Trophoblast cell (in vitro differentiated cells and primary cell): ENCODE measurements at regions not wholly inside any gene's neighbourhood (a gene's known extent, or its start where the extent isn't known, plus 50 kb on each side); places are given as distances from the start of the nearest gene placed in this dataset.
"Not testable (repeated sequence)": the region's sequence is repeated elsewhere in the genome, so short reads cannot be mapped to it uniquely, and the experiment has no call there.

Experiments used
- DNase-seq, 2 donors: peaks; one replicate each; pipeline ENCODE4 v3.0.0-alpha.2; 2016
- H2AFZ ChIP-seq: 2 replicates; pipeline ENCODE4 v1.6.1; 2013; ENCODE audit warnings: low read length, moderate library complexity, mild to moderate bottlenecking; ENCODE audit not compliant: insufficient read depth, poor library complexity
- H2AK5ac ChIP-seq: 2 replicates; pipeline ENCODE4 v1.6.1; 2013; ENCODE audit warnings: mild to moderate bottlenecking, low read length
- H2BK120ac ChIP-seq: 2 replicates; pipeline ENCODE4 v1.6.1; 2013; ENCODE audit warnings: low read length, mild to moderate bottlenecking, moderate library complexity; ENCODE audit not compliant: insufficient read depth, poor library complexity
- H2BK12ac ChIP-seq: 2 replicates; pipeline ENCODE4 v1.6.1; 2013; ENCODE audit warnings: mild to moderate bottlenecking, low read length, moderate library complexity
- H2BK5ac ChIP-seq: 2 replicates; pipeline ENCODE4 v1.6.1; 2013; ENCODE audit warnings: low read length, low read depth, moderate library complexity, mild to moderate bottlenecking; ENCODE audit not compliant: poor library complexity
- H3K14ac ChIP-seq: 2 replicates; pipeline ENCODE4 v1.6.1; 2013; ENCODE audit warnings: mild to moderate bottlenecking, low read length
- H3K18ac ChIP-seq: 2 replicates; pipeline ENCODE4 v1.6.1; 2013; ENCODE audit warnings: mild to moderate bottlenecking, low read length
- H3K23ac ChIP-seq: 2 replicates; pipeline ENCODE4 v1.6.1; 2013; ENCODE audit warnings: low read length
- H3K27ac ChIP-seq: 2 replicates; pipeline ENCODE4 v1.5.1; 2013; ENCODE audit warnings: low read depth, mild to moderate bottlenecking, inconsistent platforms, low read length, moderate library complexity
- H3K27me3 ChIP-seq: 2 replicates; pipeline ENCODE4 v1.6.1; 2013; ENCODE audit warnings: inconsistent platforms, mild to moderate bottlenecking, low read length, moderate library complexity; ENCODE audit not compliant: insufficient read depth
- H3K36me3 ChIP-seq, 2 experiments: 1 replicate in 1 of 2; 2 replicates in 1 of 2; pipeline ENCODE4 v1.6.1; 2013; ENCODE audit warnings: low read length in 2 of 2, mild to moderate bottlenecking in 2 of 2, moderate library complexity in 1 of 2; ENCODE audit not compliant: insufficient read depth in 2 of 2, control insufficient read depth in 1 of 2
- H3K4ac ChIP-seq: 2 replicates; pipeline ENCODE4 v1.6.1; 2013; ENCODE audit warnings: low read depth, mild to moderate bottlenecking, low read length, moderate library complexity
- H3K4me1 ChIP-seq, 2 experiments: 1 replicate in 1 of 2; 2 replicates in 1 of 2; pipeline ENCODE4 v1.6.1; 2013; ENCODE audit warnings: low read length in 2 of 2, mild to moderate bottlenecking in 2 of 2, moderate library complexity in 1 of 2; ENCODE audit not compliant: insufficient read depth in 2 of 2, control insufficient read depth in 1 of 2
- H3K4me2 ChIP-seq: 2 replicates; pipeline ENCODE4 v1.6.1; 2013; ENCODE audit warnings: inconsistent platforms, mild to moderate bottlenecking, low read length, moderate library complexity
- H3K4me3 ChIP-seq: 2 replicates; pipeline ENCODE4 v1.5.1; 2013; ENCODE audit warnings: mild to moderate bottlenecking, low read depth, low read length, inconsistent platforms
- H3K79me1 ChIP-seq: one replicate; pipeline ENCODE4 v1.6.1; 2013; ENCODE audit warnings: low read length
- H3K79me2 ChIP-seq: 2 replicates; pipeline ENCODE4 v1.6.1; 2013; ENCODE audit warnings: low read length, mild to moderate bottlenecking; ENCODE audit not compliant: control insufficient read depth, insufficient read depth, poor library complexity
- H3K9ac ChIP-seq: 2 replicates; pipeline ENCODE4 v1.6.1; 2013; ENCODE audit warnings: mild to moderate bottlenecking, low read length
- H3K9me3 ChIP-seq: 2 replicates; pipeline ENCODE4 v1.6.1; 2013; ENCODE audit warnings: low read depth, mild to moderate bottlenecking, control low read depth, inconsistent platforms, low read length; ENCODE audit not compliant: insufficient read depth
- H4K12ac ChIP-seq: 2 replicates; pipeline ENCODE4 v1.6.1; 2013; ENCODE audit warnings: low read depth, mild to moderate bottlenecking, low read length, moderate library complexity
- H4K8ac ChIP-seq: 2 replicates; pipeline ENCODE4 v1.6.1; 2013; ENCODE audit warnings: low read depth, mild to moderate bottlenecking, low read length, moderate library complexity
- H4K91ac ChIP-seq: one replicate; pipeline ENCODE4 v1.6.1; 2013; ENCODE audit warnings: low read depth, mild to moderate bottlenecking, low read length, moderate library complexity
- WGBS: extraction: QIAGEN DNeasy Blood & Tissue Kit; methylation state at CpG from one replicate; pipeline ENCODE4 v1.1.7; 2013; ENCODE audit warnings: missing lambda C conversion rate; ENCODE audit not compliant: insufficient read length, insufficient coverage; ENCODE audit errors: extremely low coverage; 5-methylcytosine and 5-hydroxymethylcytosine counted together

- Histone ChIP-seq H3K79me1 (no peaks in the 10 kb centered on the region), H3K9me3 (no peaks in the 10 kb centered on the region), H3K4ac (no peak overlapping the region), H3K27me3 (no peaks in the 10 kb centered on the region), H4K12ac (no peak overlapping the region), H2AK5ac (no peak overlapping the region), H3K14ac (no peak overlapping the region), H2AFZ (no peak overlapping the region), H3K18ac (no peak overlapping the region), H3K79me2 (no peaks in the 10 kb centered on the region), H3K9ac (no peak overlapping the region), H4K91ac (no peak overlapping the region), H3K36me3 (no peaks in the 10 kb centered on the region), H2BK12ac (no peak overlapping the region), H3K27ac (no peak overlapping the region), H2BK120ac (no peak overlapping the region), H3K4me1 (no peaks in the 10 kb centered on the region), H2BK5ac (no peak overlapping the region), H3K4me3 (no peak overlapping the region), H3K4me2 (no peak overlapping the region), H4K8ac (no peak overlapping the region), H3K23ac (no peak overlapping the region)
- no peak for DNase-seq
- no CpG with 5 or more reads among the region's 1 CpG for WGBS
Observed at GRCh38 chr5:106017243-106017857, 1653.4 kb downstream of the EFNA5 start.

DNA sequence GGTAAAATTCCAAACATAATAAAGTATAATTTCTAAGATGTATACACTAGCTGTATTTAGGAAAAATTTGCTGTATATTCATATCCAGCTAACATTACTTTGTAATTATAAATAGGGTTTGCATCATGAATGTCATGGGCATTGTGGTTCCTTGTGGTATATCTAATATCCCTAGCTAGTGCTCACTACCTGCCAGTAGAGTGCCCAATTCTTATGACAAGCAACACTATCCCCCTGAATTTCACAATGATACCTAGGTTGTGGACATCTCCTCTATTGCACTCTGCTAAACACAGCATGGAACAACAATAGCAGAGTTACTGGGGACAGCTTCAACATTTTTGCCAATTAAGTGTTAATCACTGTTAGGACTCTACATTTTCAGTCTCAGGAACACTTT lies 1656.5 kb downstream of the EFNA5 start:
- no peaks in the 10 kb centered on the region for H3K4me1 ChIP-seq
- H2BK12ac ChIP-seq = no peak overlapping the region
- no peak overlapping the region for H3K23ac ChIP-seq
- H3K4me2 ChIP-seq = no peak overlapping the region
- no peak for DNase-seq
- no peaks in the 10 kb centered on the region for H3K79me2 ChIP-seq
- H3K27me3 ChIP-seq = no peaks in the 10 kb centered on the region
- no peak overlapping the region for H2AFZ ChIP-seq
- H4K8ac ChIP-seq = no peak overlapping the region
- H3K9ac ChIP-seq = no peak overlapping the region
- no peak overlapping the region for H2BK120ac ChIP-seq
- no peak overlapping the region for H3K18ac ChIP-seq
- H2AK5ac ChIP-seq = no peak overlapping the region
- no peaks in the 10 kb centered on the region for H3K36me3 ChIP-seq
- no peak overlapping the region for H3K4ac ChIP-seq
- no peak overlapping the region for H3K14ac ChIP-seq
- no peak overlapping the region for H3K4me3 ChIP-seq
- no peaks in the 10 kb centered on the region for H3K9me3 ChIP-seq
- H2BK5ac ChIP-seq = no peak overlapping the region
- no peak overlapping the region for H4K12ac ChIP-seq
- H3K27ac ChIP-seq = no peak overlapping the region
- no peaks in the 10 kb centered on the region for H3K79me1 ChIP-seq
- no peak overlapping the region for H4K91ac ChIP-seq

GRCh38 chr5:106006242-106006641 lies 1664.5 kb downstream of the EFNA5 start:
- Histone ChIP-seq H2AK5ac (no peak overlapping the region), H3K4me3 (no peak overlapping the region), H3K79me2 (no peaks in the 10 kb centered on the region), H3K9me3 (peaks cover 1% of the 10 kb centered on the region), H4K8ac (no peak overlapping the region), H4K91ac (no peak overlapping the region), H3K79me1 (no peaks in the 10 kb centered on the region), H3K36me3 (no peaks in the 10 kb centered on the region), H3K27ac (no peak overlapping the region), H2AFZ (no peak overlapping the region), H3K4ac (no peak overlapping the region), H2BK120ac (no peak overlapping the region), H2BK5ac (no peak overlapping the region), H2BK12ac (no peak overlapping the region), H3K18ac (no peak overlapping the region), H3K4me1 (no peaks in the 10 kb centered on the region), H3K14ac (no peak overlapping the region), H3K4me2 (no peak overlapping the region), H4K12ac (no peak overlapping the region), H3K9ac (no peak overlapping the region), H3K27me3 (no peaks in the 10 kb centered on the region), H3K23ac (no peak overlapping the region)
- WGBS = no CpG with 5 or more reads among the region's 2 CpGs
- no peak for DNase-seq

- WGBS = no CpG with 5 or more reads among the region's 3 CpGs
- H4K91ac ChIP-seq, H4K8ac ChIP-seq, H3K36me3 ChIP-seq, H3K18ac ChIP-seq, H3K4me2 ChIP-seq, H2BK12ac ChIP-seq, H2BK120ac ChIP-seq, H3K23ac ChIP-seq, H4K12ac ChIP-seq, H3K79me2 ChIP-seq, H2BK5ac ChIP-seq, H3K9me3 ChIP-seq, H3K4ac ChIP-seq, H3K9ac ChIP-seq, H2AFZ ChIP-seq, H3K27ac ChIP-seq, H3K4me1 ChIP-seq, DNase-seq, H3K79me1 ChIP-seq, H2AK5ac ChIP-seq, H3K4me3 ChIP-seq, H3K14ac ChIP-seq, H3K27me3 ChIP-seq: not testable (repeated sequence)
Observed at GRCh38 chr5:105998991-105999390, 1671.7 kb downstream of the EFNA5 start.
